HG02981 (cell line): ENCODE measurements at regions not wholly inside any gene's neighbourhood (a gene's known extent, or its start where the extent isn't known, plus 50 kb on each side); places are given as distances from the start of the nearest gene placed in this dataset.
A peak's percentile ranks its signal among the peaks of the same experiment; 100 is the strongest.

Experiments used
- ATAC-seq: cut with Tn5 transposase; IDR thresholded peaks from one replicate; pipeline ENCODE4 v1.9.1; 2021; ENCODE audit warnings: mild to moderate bottlenecking, moderate library complexity; ENCODE audit not compliant: unreplicated experiment

GRCh38 chr2:41706286-41706685 is 341.5 kb upstream of the PKDCC start:
- ATAC-seq = no peak

- no peak for ATAC-seq
These were observed 339.9 kb upstream of the PKDCC start for GRCh38 chr2:41707790-41708451.

- no peak for ATAC-seq
These were observed 337.9 kb upstream of the PKDCC start for GRCh38 chr2:41709702-41710599.

- no peak for ATAC-seq
These were observed 336.9 kb upstream of the PKDCC start for GRCh38 chr2:41710944-41711343.

GRCh38 chr2:41711736-41712135 is 336.1 kb upstream of the PKDCC start:
- ATAC-seq = no peak

GRCh38 chr2:41716497-41716896 is 331.3 kb upstream of the PKDCC start:
- no peak for ATAC-seq

- ATAC-seq = no peak
These were observed 330.0 kb upstream of the PKDCC start for GRCh38 chr2:41717839-41718238.

GRCh38 chr2:41718705-41719104 is 329.1 kb upstream of the PKDCC start:
- no peak for ATAC-seq

- ATAC-seq = no peak
These were observed 328.1 kb upstream of the PKDCC start for GRCh38 chr2:41719756-41720155.

- ATAC-seq = peak; percentile 63
These were observed 327.2 kb upstream of the PKDCC start for GRCh38 chr2:41720331-41721251.

- ATAC-seq = no peak
These were observed 325.0 kb upstream of the PKDCC start for GRCh38 chr2:41722668-41723369.

- ATAC-seq = no peak
These were observed 324.3 kb upstream of the PKDCC start for GRCh38 chr2:41723526-41723925.

- no peak for ATAC-seq
These were observed 323.4 kb upstream of the PKDCC start for GRCh38 chr2:41724465-41724864.

- ATAC-seq = no peak
These were observed 321.9 kb upstream of the PKDCC start for GRCh38 chr2:41725901-41726300.

- no peak for ATAC-seq
These were observed 321.5 kb upstream of the PKDCC start for GRCh38 chr2:41726364-41726763.

GRCh38 chr2:41727152-41727551 is 320.7 kb upstream of the PKDCC start:
- ATAC-seq = no peak

- ATAC-seq = no peak
These were observed 320.1 kb upstream of the PKDCC start for GRCh38 chr2:41727711-41728110.

- ATAC-seq = no peak
These were observed 319.0 kb upstream of the PKDCC start for GRCh38 chr2:41728788-41729338.

GRCh38 chr2:41729800-41730364 is 317.9 kb upstream of the PKDCC start:
- no peak for ATAC-seq

GRCh38 chr2:41735006-41735405 is 312.8 kb upstream of the PKDCC start:
- ATAC-seq = no peak
